ENCODE measurements at regions not wholly inside any gene's neighbourhood (a gene's known extent, or its start where the extent isn't known, plus 50 kb on each side); places are given as distances from the start of the nearest gene placed in this dataset.
"Not testable (repeated sequence)": the region's sequence is repeated elsewhere in the genome, so short reads cannot be mapped to it uniquely, and the experiment has no call there.

GRCh38 chr4:55696424-55696823 is 60.3 kb upstream of the NMU start:
- H3K4me3 ChIP-seq (replicated peaks in 1 of 3; ENCODE audit: low read depth in 2 of 3, low read length in 3 of 3); H3K79me2 ChIP-seq (ENCODE audit: insufficient read depth, low read length); H3K27ac ChIP-seq (ENCODE audit: low read depth in 1 of 2, low read length in 2 of 2); H3K4me3 Mint-ChIP-seq; H4K20me1 ChIP-seq (ENCODE audit: insufficient read depth, low read length); H3K27ac Mint-ChIP-seq; H3K36me3 Mint-ChIP-seq; H3K9ac ChIP-seq (ENCODE audit: insufficient read depth, low read length, poor library complexity, severe bottlenecking); H3K4me1 ChIP-seq (ENCODE audit: control insufficient read depth in 1 of 2, insufficient read depth in 2 of 2, low read length in 2 of 2); H3K27me3 ChIP-seq (ENCODE audit: control insufficient read depth in 2 of 2, insufficient read depth in 2 of 2, low read length in 2 of 2); intact Hi-C loops (cut with micrococcal nuclease); H2AFZ ChIP-seq (ENCODE audit: insufficient read depth, low read depth, low read length, poor library complexity, severe bottlenecking); H3K9me3 Mint-ChIP-seq; H3K27me3 Mint-ChIP-seq (ENCODE audit: low read depth in 3 of 3); H3K36me3 ChIP-seq (replicated peaks in 1 of 2; ENCODE audit: control insufficient read depth in 1 of 2, insufficient read depth in 2 of 2, low read length in 2 of 2); H3K4me2 ChIP-seq (replicated peaks; ENCODE audit: extremely low read depth, low read length, poor library complexity, severe bottlenecking); H3K9me3 ChIP-seq (replicated peaks in 1 of 2; ENCODE audit: control insufficient read depth in 1 of 2, insufficient read depth in 1 of 2, low read length in 2 of 2); H3K4me1 Mint-ChIP-seq; DNase-seq: not testable (repeated sequence)
- WGBS (ENCODE audit: insufficient coverage) = 100% methylated on average over 1 of the region's 3 CpGs

- Mint-ChIP-seq H3K9me3 (peaks cover 0 to 6% (median 2%) of the 10 kb centered on the region in 7 donors), H3K4me1 (no peaks in the 10 kb centered on the region), H3K27me3 (ENCODE audit: low read depth in 3 of 3) (peaks cover 3 to 9% (median 6%) of the 10 kb centered on the region in 3 donors), H3K4me3 (no peak overlapping the region), H3K36me3 (no peaks in the 10 kb centered on the region), H3K27ac (no peak overlapping the region)
- H3K27ac ChIP-seq (ENCODE audit: low read depth in 1 of 2, low read length in 2 of 2) = no peak overlapping the region
- H3K9ac ChIP-seq (ENCODE audit: insufficient read depth, low read length, poor library complexity, severe bottlenecking) = no peak overlapping the region
- intact Hi-C loops (cut with micrococcal nuclease) = no loop called here
- H3K9me3 ChIP-seq (replicated peaks in 1 of 2; ENCODE audit: control insufficient read depth in 1 of 2, insufficient read depth in 1 of 2, low read length in 2 of 2) = no peaks in the 10 kb centered on the region
- H3K4me3 ChIP-seq (replicated peaks in 1 of 3; ENCODE audit: low read depth in 2 of 3, low read length in 3 of 3) = no peak overlapping the region
- DNase-seq = no peak
- no peaks in the 10 kb centered on the region for H3K36me3 ChIP-seq (replicated peaks in 1 of 2; ENCODE audit: control insufficient read depth in 1 of 2, insufficient read depth in 2 of 2, low read length in 2 of 2)
- TF ChIP-seq CTCF (IDR thresholded peaks at IDR 0.05) = no peak
- H4K20me1 ChIP-seq (ENCODE audit: insufficient read depth, low read length) = no peaks in the 10 kb centered on the region
- H3K27me3 ChIP-seq (ENCODE audit: control insufficient read depth in 2 of 2, insufficient read depth in 2 of 2, low read length in 2 of 2) = no peaks in the 10 kb centered on the region
- H2AFZ ChIP-seq (ENCODE audit: insufficient read depth, low read depth, low read length, poor library complexity, severe bottlenecking) = no peak overlapping the region
- no peaks in the 10 kb centered on the region for H3K79me2 ChIP-seq (ENCODE audit: insufficient read depth, low read length)
- no peak overlapping the region for H3K4me2 ChIP-seq (replicated peaks; ENCODE audit: extremely low read depth, low read length, poor library complexity, severe bottlenecking)
- no peaks in the 10 kb centered on the region for H3K4me1 ChIP-seq (ENCODE audit: control insufficient read depth in 1 of 2, insufficient read depth in 2 of 2, low read length in 2 of 2)
Observed at GRCh38 chr4:55706541-55706940, 70.4 kb upstream of the NMU start.

Data from CD14-positive monocyte (primary cell).